C4-2B (cell line): ENCODE measurements at regions not wholly inside any gene's neighbourhood (a gene's known extent, or its start where the extent isn't known, plus 50 kb on each side); places are given as distances from the start of the nearest gene placed in this dataset.

Experiments used
- H3K27ac ChIP-seq: fragments of 450-650 bp; 2 replicates; pipeline ENCODE4 v1.5.1; 2017
- CTCF ChIP-seq: fragments of 450-650 bp; conservative IDR thresholded peaks from 2 replicates; pipeline ENCODE4 v1.5.1; 2017; ENCODE audit warnings: mild to moderate bottlenecking
- ZFX ChIP-seq: fragments of 450-650 bp; IDR thresholded peaks from 2 replicates; pipeline ENCODE4 v1.6.1; 2017

GRCh38 chr12:53808023-53808705 is 56.4 kb upstream of the CISTR start:
- TF ChIP-seq ZFX (no peak), CTCF (no peak)
- no peak overlapping the region for H3K27ac ChIP-seq

- no peak for TF ChIP-seq ZFX
- TF ChIP-seq CTCF, result no peak
- H3K27ac ChIP-seq, result no peak overlapping the region; the same call in 1 of the 2 replicates
Observed at GRCh38 chr12:53809005-53809404, 57.2 kb upstream of the CISTR start.

GRCh38 chr12:53810950-53811349 is 59.2 kb upstream of the CISTR start:
- TF ChIP-seq ZFX (no peak), CTCF (no peak)

GRCh38 chr12:53811606-53812005 is 59.8 kb upstream of the CISTR start:
- no peak for TF ChIP-seq CTCF
- H3K27ac ChIP-seq, result no peak overlapping the region

More at GRCh38 chr12:53810950-53811349, 59.2 kb upstream of the CISTR start:
- no peak overlapping the region for H3K27ac ChIP-seq

GRCh38 chr12:53816360-53817020 is 64.7 kb upstream of the CISTR start:
- H3K27ac ChIP-seq, result no peak overlapping the region
- TF ChIP-seq CTCF (no peak), ZFX (no peak)

- TF ChIP-seq ZFX (no peak), CTCF (no peak)
- no peak overlapping the region for H3K27ac ChIP-seq
Observed at GRCh38 chr12:53817021-53817389, 65.2 kb upstream of the CISTR start.

- no peak for TF ChIP-seq ZFX
- no peak for TF ChIP-seq CTCF
- no peak overlapping the region for H3K27ac ChIP-seq
Observed at GRCh38 chr12:53820514-53821306, 68.9 kb upstream of the CISTR start.
